GM20431 (cell line): ENCODE measurements at regions not wholly inside any gene's neighbourhood (a gene's known extent, or its start where the extent isn't known, plus 50 kb on each side); places are given as distances from the start of the nearest gene placed in this dataset.

Source experiments
- in situ Hi-C: fragments of 300-500 bp; cut with MseI, MboI; formaldehyde crosslinking; loops from one replicate; pipeline ENCODE4 v1.15.0; 2020; ENCODE audit warnings: low sequenced_read_pairs; ENCODE audit not compliant: unreplicated experiment

GRCh38 chr2:8568543-8569302, 113.1 kb upstream of the ID2 start:
- in situ Hi-C loops: no loop called here

GRCh38 chr2:8569332-8569930, 112.4 kb upstream of the ID2 start:
- in situ Hi-C loops: no loop called here

DNA sequence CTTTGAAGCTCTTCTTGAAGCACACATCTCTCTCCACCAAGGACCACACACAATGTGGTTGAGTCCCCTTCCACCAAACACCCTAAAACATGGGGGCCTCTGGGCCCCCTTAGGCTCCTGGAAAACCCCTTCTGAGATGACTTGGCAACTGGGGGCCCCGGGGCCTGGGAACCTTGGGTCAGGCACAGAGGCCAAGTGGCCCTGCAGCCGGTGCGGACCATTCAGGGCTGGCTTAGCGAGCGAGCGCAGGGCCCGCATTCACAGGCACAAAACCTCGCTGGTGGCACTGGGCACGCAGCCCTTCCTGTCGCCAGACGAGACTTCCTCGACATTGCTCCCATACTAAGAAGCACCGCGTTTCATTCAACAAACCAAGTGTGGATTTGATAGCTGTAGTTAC, 111.2 kb upstream of the ID2 start:
- in situ Hi-C loops: no loop called here

- in situ Hi-C loops: no loop called here
Measured at GRCh38 chr2:8571301-8571791, 110.5 kb upstream of the ID2 start.

DNA sequence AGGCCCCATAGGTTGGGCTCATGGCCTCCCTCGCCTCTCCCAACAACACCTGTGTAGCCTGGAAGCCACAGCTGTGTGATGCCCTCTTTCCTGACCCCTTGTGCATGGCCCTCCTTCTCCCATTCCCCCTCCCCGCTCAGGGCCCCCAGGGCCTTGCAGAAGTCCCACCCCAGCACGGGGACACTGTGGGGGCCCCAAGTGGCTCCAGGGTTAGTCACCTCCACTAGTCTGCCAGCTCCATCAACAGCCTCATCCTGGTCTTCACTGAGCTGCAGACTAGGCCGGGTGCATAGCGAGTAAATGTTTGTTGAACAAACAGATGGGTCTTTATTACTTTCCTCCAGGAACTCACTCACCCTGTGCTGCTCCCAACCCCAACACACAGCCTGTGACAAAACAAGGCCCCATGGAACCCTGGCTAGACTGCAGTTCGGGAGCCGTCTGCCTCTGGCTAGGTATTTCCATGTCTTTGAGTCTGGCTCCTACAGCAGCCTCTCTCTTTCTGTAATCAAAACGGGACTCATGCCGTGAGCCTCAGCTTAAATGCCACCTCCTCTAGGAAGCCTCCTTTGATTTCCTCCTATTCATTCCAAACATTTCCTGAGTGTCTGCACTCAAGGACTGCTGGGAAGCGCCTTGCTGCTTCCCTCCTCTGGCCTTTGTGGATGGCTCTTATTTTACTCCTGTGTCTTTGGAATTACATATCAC, 109.9 kb upstream of the ID2 start:
- in situ Hi-C loops: no loop called here

DNA sequence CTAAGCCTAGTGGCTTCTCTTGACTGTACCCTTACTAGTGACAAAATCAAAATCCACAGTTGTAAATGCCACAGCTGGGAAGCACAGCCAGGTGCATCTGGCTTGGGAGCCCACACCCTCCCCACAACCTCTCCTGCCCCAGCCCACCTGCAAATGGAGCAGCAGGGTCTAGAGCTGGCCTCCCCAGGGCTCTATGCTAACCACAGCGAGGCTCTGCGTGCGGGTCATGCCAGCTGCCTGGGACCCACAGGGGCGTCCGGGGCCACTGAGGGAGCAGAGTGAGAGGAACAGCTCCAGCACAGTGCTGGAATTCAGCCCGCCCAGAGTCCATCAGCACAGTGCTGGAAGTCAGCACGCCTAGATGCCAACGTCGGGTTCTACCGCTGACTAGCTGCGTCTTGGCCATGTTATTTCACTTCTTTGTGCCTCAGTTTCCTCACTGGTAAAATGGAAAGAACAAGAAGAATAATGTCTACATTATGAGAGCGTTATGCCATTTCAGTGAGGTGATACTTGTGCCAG, 109.1 kb upstream of the ID2 start:
- in situ Hi-C loops: no loop called here

DNA sequence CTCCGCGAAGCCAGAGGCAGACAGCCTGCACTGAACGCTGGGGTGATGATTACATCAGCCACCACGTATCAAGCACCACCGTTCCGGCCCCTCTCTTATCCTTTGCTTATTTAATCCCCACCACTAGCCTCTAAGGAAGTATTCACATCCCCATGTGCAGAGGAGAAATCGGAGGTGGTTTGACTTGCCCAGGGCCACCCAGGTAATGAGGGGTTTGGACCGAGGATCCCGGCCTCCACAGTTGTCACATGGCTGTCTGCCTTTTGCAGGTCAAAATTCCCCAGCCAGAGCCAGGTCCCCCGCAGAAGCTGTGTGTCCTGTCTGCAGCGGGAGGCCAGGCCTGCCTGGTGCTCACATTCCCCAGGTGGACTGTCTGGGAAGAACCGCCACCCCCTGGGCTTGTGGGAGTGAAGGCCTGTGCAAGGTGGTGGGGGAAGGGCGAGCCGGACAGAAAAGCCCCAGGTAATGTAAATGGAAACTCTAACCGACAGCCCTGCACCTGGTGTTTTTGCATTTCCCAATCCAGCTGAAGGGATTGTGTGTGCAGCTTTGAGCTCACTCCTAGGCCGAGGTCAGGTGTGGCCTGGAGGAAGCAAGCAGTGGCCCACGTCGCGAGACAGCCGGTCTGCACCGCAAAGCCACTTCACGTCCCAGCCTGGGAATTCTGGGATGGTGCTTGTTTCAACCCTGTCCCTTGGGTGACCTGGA, 108.5 kb upstream of the ID2 start:
- in situ Hi-C loops: no loop called here

DNA sequence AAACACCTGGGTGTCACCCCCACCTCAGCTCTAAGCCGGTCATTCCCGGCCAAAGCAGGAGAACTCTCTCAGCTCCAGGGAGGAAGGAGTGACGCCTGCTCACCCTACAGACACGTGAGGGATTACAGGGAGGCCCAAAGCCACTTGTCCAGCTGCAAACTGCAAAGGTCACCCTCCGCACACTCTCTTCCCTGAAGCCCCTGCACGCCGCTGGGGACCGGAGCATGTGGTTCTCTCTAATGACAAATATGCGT, 108.0 kb upstream of the ID2 start:
- in situ Hi-C loops: no loop called here

GRCh38 chr2:8574196-8575037, 107.4 kb upstream of the ID2 start:
- in situ Hi-C loops: no loop called here

DNA sequence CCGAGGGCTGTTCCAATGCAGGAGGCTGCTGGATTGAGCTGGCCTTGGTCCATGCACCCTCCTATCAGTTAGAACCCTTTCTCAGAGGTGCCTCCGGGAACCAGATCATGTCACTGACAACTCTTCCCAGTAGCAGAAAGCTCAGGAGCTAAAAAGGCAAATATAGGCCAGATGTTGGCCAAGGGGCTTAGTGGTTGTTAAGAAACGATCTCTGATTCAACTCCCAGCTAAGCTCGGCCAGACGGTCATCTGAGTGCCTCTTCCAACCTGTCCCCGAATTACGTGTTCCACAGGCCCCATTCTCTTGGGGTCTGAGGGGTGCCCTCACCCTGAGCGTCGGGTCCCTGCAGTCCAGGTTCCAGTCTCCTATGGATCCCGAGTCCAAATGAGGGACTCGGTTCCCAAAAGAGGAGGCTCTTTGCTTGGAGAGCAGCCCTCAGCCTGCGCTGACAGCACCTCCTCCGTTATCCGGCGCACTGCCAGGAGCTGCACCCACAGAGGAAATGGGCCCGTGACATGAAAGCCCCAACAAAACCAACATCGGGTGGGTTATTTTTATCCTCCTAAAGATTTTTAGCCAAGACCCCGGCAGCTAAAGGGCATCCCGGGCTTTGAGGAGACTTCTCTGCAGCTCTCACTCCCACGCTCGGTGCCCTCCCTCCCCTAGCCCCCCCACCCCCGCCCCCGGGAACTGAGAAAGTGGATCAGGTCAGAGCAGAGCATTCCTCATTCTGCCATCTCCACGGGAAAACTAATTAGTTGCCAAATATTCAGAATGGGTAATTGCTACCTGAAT, 106.6 kb upstream of the ID2 start:
- in situ Hi-C loops: no loop called here

DNA sequence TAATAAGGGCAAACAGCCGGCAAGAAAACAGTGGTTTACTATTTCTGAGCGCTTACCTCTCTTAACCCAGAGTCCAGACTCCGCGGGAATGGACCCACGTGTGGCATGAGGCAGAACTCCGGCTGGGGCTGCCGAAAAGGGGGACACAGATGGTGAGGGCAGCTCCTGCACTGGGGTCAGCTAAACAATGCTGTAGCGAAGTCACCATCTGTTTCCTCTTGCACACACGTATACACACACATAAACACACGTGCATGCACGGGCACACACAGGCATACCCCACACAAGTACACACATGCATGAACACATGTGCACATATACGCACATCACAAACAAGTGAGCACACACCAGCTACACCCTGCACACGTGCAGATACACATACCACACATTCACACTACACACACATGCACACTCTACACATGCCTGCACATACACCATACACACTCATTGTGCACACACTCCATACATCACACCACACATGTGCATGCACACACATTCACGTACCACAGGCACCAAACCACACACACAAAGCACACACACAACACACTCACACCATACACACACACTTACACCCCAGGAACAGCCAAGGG, 105.9 kb upstream of the ID2 start:
- in situ Hi-C loops: no loop called here

GRCh38 chr2:8576525-8577167, 105.2 kb upstream of the ID2 start:
- in situ Hi-C loops: no loop called here

DNA sequence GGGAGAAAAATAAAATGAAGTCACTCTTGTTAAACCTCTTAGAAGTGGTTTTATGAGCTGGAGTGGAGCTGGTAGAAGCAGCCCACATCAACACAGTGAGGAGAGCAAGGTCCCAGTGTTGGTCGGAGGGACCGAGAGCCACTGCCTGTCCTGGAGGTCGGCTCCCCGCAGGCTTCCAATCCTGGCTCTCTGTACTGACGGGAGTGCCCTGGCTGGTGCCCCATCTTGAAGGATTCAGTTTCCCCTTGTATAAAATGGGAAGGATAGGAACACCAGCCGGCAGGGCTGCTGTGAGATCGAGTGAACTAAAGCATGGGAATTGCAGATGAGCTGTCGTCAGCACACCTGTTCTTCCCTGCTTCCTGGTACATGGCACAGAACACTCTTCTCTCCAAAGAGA, 104.3 kb upstream of the ID2 start:
- in situ Hi-C loops: no loop called here

DNA sequence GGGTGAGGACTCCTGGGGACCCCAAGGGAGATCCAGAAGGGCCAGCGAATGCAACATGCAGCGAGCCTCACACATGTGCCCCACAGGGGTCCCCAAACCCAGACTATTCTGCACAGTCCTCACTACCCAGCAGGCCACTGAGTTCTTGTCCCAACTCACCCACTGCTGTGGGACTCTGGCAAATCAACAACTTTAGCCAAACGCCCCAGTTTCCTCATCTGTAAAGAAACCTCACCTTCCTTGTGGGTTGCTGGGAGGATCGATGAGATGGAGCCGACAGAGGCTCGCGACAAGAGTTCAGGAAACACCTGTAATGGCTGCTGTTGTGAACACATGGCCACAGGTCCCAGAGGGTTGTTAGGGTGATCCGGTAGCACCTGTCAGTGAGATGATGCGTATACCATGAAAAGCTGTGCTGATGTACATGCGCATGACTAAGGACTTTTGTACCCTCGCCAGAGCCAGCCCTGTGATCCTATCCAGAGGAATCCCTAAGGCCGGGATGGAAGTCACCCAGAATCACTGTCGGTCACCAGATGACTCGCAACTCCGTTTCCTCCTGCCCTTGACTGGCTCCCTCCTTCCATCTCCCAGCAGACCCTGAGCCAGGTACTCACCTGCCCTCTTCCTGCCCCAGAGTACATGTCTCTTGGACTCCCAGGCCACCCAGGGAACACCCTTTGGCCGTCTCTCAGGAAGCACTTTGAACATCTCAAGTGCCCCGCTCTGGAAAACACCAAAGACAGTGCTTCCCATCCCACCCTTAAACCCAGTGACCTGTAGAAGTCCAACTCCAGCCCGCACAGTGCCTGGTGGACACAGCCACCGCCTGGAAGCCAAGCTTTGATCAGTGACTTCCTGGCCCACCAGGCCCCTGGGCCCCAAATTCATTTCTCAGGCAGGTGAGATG, 103.3 kb upstream of the ID2 start:
- in situ Hi-C loops: no loop called here

GRCh38 chr2:8579485-8580085, 102.3 kb upstream of the ID2 start:
- in situ Hi-C loops: no loop called here

- in situ Hi-C loops: no loop called here
Measured at GRCh38 chr2:8580316-8581233, 101.3 kb upstream of the ID2 start.
